Fibroblast of lung (primary cell): ENCODE measurements at regions not wholly inside any gene's neighbourhood (a gene's known extent, or its start where the extent isn't known, plus 50 kb on each side); places are given as distances from the start of the nearest gene placed in this dataset.

Source experiments
- EZH2 ChIP-seq: IDR thresholded peaks from 2 replicates; pipeline ENCODE4 v1.5.1; 2012; ENCODE audit warnings: low read length, control low read depth, mild to moderate bottlenecking; ENCODE audit errors: missing control alignments
- TF ChIP-seq, protein P1 (sequence below), 2 donors: IDR thresholded peaks in 1 of 2; conservative IDR thresholded peaks in 1 of 2; 1 replicate in 1 of 2; 2 replicates in 1 of 2; pipeline ENCODE4 v1.5.1; 2011 to 2012; ENCODE audit warnings: low read length in 2 of 2, control low read depth in 1 of 2, inconsistent platforms in 1 of 2, low read depth in 1 of 2, mild to moderate bottlenecking in 1 of 2

DNA sequence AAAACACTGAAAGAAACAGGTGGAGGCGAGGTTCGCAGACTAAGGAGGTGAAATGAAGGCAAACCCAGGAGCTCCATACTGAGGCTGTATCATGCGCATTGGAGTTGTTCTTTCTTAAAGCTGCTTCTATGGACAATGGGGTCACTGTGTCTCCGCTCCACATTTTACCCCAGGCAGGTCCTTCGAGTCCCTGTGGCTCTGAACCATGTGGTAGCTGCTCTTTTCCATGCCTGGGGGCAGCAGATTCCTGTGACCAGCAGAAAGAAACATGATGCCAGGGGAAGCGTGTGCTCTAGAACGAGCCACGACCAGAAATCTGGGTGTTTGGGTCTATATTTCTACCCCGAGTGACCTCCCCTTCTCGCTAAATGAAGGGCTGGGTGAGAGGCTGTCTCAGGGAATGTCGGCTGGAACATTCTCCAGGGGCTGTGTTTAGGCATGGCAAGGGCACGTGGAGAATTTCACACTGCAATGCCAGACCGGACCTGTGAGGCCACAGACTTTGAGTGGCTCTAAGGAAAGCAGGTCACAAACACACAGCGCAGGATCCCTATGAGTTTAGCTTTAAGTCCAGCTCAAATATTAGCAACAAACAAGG, 95.7 kb upstream of the IRS2 start:
- TF ChIP-seq, protein P1, sequence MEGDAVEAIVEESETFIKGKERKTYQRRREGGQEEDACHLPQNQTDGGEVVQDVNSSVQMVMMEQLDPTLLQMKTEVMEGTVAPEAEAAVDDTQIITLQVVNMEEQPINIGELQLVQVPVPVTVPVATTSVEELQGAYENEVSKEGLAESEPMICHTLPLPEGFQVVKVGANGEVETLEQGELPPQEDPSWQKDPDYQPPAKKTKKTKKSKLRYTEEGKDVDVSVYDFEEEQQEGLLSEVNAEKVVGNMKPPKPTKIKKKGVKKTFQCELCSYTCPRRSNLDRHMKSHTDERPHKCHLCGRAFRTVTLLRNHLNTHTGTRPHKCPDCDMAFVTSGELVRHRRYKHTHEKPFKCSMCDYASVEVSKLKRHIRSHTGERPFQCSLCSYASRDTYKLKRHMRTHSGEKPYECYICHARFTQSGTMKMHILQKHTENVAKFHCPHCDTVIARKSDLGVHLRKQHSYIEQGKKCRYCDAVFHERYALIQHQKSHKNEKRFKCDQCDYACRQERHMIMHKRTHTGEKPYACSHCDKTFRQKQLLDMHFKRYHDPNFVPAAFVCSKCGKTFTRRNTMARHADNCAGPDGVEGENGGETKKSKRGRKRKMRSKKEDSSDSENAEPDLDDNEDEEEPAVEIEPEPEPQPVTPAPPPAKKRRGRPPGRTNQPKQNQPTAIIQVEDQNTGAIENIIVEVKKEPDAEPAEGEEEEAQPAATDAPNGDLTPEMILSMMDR (conservative IDR thresholded peaks at IDR 0.05 in 1 of 2, IDR thresholded peaks at IDR 0.05 in 1 of 2; ENCODE audit: low read depth in 1 of 2, low read length in 2 of 2) = no peak
- TF ChIP-seq EZH2 = no peak
